AG09319 (cell line): ENCODE measurements at regions not wholly inside any gene's neighbourhood (a gene's known extent, or its start where the extent isn't known, plus 50 kb on each side); places are given as distances from the start of the nearest gene placed in this dataset.

Experiments used
- DNase-seq: peaks from one replicate; pipeline ENCODE4 v3.0.0-alpha.2; 2010; ENCODE audit warnings: low read depth; ENCODE audit errors: extremely low read depth
- TF ChIP-seq, protein P1 (sequence below): IDR thresholded peaks from 2 replicates; pipeline ENCODE4 v1.5.1; 2011; ENCODE audit warnings: low read depth, mild to moderate bottlenecking, inconsistent platforms, low read length, moderate library complexity

DNA sequence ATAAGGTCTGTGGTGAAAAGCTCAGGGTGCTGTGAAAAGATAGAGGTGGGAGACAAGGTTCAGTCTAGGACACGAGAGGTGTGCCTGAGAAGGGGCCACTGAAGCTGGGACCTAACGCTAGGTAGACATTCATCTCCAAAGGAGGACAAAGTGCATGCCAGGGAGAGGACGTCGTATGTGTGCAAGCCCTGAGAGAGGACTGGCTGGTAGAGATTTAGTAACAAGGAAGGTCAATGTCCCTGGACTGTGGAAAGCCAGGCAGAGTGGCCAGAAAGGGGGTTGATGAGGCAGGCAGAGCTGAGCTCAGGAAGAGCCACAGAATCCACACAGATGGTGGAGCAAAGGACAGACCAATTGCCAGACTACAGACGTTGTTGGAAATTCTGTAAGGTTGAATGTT is 817.6 kb downstream of the CCSER2 start:
- TF ChIP-seq, protein P1, sequence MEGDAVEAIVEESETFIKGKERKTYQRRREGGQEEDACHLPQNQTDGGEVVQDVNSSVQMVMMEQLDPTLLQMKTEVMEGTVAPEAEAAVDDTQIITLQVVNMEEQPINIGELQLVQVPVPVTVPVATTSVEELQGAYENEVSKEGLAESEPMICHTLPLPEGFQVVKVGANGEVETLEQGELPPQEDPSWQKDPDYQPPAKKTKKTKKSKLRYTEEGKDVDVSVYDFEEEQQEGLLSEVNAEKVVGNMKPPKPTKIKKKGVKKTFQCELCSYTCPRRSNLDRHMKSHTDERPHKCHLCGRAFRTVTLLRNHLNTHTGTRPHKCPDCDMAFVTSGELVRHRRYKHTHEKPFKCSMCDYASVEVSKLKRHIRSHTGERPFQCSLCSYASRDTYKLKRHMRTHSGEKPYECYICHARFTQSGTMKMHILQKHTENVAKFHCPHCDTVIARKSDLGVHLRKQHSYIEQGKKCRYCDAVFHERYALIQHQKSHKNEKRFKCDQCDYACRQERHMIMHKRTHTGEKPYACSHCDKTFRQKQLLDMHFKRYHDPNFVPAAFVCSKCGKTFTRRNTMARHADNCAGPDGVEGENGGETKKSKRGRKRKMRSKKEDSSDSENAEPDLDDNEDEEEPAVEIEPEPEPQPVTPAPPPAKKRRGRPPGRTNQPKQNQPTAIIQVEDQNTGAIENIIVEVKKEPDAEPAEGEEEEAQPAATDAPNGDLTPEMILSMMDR, result no peak
- no peak for DNase-seq

- TF ChIP-seq, protein P1, result no peak
- no peak for DNase-seq
Measured at GRCh38 chr10:85147346-85148250, 819.2 kb downstream of the CCSER2 start.

DNA sequence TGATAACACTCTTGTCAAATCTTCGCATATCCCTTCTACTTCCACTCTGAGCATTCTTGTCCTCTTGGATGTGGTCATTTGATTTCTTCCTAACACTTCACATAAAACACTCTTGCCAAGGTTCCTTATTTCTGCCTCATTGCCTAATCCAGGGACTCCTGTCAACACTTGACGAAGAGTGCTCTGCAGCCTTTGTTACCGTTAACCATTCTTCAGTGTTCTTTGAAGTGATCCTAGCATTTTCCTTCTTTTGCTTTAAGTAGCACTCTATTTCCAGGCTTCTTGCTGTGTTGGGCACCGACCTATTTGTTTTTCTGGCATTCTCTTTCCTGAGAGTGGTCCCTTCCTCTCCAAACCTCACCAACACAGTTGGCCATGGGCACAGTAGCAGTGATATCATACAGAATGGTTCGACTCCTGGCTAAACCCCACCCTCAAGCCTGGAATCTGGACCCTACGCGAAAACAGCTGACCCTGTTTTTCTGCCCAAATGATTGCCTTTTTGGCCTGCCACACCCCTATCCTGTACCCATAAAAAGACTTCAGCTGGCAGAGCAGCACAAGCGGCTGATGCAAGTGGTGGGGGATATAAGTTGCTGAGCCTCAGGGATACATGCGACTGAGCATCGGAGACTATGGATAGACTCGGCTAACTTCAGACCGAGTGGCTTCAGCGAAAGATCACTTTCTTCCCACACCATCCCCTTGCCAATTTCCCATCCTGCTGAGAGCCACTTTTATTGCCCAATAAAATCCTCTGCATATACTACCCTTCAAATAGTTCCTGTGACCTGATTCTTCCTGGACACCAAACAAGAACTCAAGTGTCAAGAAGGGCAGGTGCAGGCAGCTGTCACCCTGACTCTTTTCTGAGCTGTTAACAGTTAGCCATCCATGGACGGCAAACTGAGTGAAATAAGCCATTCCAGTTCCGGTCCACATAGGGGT is 820.6 kb downstream of the CCSER2 start:
- TF ChIP-seq, protein P1, result no peak
- no peak for DNase-seq

- DNase-seq, result no peak
- TF ChIP-seq, protein P1, result no peak
Measured at GRCh38 chr10:85149766-85150165, 821.4 kb downstream of the CCSER2 start.

DNA sequence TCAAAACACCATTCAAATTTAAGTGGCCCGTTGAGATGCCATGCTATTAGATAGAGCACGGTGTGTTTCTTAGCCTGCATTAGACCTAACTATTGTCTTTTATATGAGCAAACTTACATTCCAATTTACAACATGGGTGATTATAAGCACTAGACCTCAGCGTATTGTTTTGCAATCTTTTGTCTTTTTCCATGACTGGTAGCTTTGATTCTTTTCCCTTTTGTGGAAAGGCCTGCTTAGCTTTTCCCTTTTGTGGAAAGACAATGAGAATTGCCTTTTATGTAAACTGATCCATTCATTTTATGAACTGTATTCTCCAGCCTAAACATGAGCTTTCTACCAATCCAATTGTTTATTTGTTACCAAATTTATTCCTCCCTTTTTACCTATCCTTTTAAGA is 823.1 kb downstream of the CCSER2 start:
- TF ChIP-seq, protein P1, result no peak
- DNase-seq, result no peak

- TF ChIP-seq, protein P1, result no peak
- DNase-seq, result no peak
Measured at GRCh38 chr10:85152496-85152895, 824.1 kb downstream of the CCSER2 start.
